ENCODE measurements at regions not wholly inside any gene's neighbourhood (a gene's known extent, or its start where the extent isn't known, plus 50 kb on each side); places are given as distances from the start of the nearest gene placed in this dataset.

- no peak for DNase-seq (ENCODE audit: low spot score)
Measured at GRCh38 chr2:6068429-6068828, 376.2 kb downstream of the SOX11 start.

- no peak for DNase-seq (ENCODE audit: low spot score)
Measured at GRCh38 chr2:6069381-6069780, 377.2 kb downstream of the SOX11 start.

- DNase-seq (ENCODE audit: low spot score): no peak
Measured at GRCh38 chr2:6071519-6071918, 379.3 kb downstream of the SOX11 start.

- DNase-seq (ENCODE audit: low spot score): no peak
Measured at GRCh38 chr2:6072276-6072675, 380.1 kb downstream of the SOX11 start.

GRCh38 chr2:6072768-6073167 lies 380.6 kb downstream of the SOX11 start:
- DNase-seq (ENCODE audit: low spot score): no peak

- DNase-seq (ENCODE audit: low spot score): no peak
Measured at GRCh38 chr2:6073191-6074088, 381.3 kb downstream of the SOX11 start.

- no peak for DNase-seq (ENCODE audit: low spot score)
Measured at GRCh38 chr2:6074089-6074643, 382.0 kb downstream of the SOX11 start.

GRCh38 chr2:6077585-6077984 lies 385.4 kb downstream of the SOX11 start:
- no peak for DNase-seq (ENCODE audit: low spot score)

- DNase-seq (ENCODE audit: low spot score): no peak
Measured at GRCh38 chr2:6078414-6078813, 386.2 kb downstream of the SOX11 start.

GRCh38 chr2:6079405-6079804 lies 387.2 kb downstream of the SOX11 start:
- no peak for DNase-seq (ENCODE audit: low spot score)

- DNase-seq (ENCODE audit: low spot score): no peak
Measured at GRCh38 chr2:6080932-6081753, 389.0 kb downstream of the SOX11 start.

GRCh38 chr2:6081955-6082624 lies 389.9 kb downstream of the SOX11 start:
- no peak for DNase-seq (ENCODE audit: low spot score)

GRCh38 chr2:6082625-6083018 lies 390.4 kb downstream of the SOX11 start:
- DNase-seq (ENCODE audit: low spot score): no peak

- no peak for DNase-seq (ENCODE audit: low spot score)
Measured at GRCh38 chr2:6083136-6083535, 391.0 kb downstream of the SOX11 start.

- DNase-seq (ENCODE audit: low spot score): no peak
Measured at GRCh38 chr2:6089474-6089873, 397.3 kb downstream of the SOX11 start.

- no peak for DNase-seq (ENCODE audit: low spot score)
Measured at GRCh38 chr2:6103372-6103771, 411.2 kb downstream of the SOX11 start.

- no peak for DNase-seq (ENCODE audit: low spot score)
Measured at GRCh38 chr2:6103949-6104348, 411.8 kb downstream of the SOX11 start.

- no peak for DNase-seq (ENCODE audit: low spot score)
Measured at GRCh38 chr2:6107290-6107689, 415.1 kb downstream of the SOX11 start.

- DNase-seq (ENCODE audit: low spot score): no peak
Measured at GRCh38 chr2:6109831-6110230, 417.6 kb downstream of the SOX11 start.

- no peak for DNase-seq (ENCODE audit: low spot score)
Measured at GRCh38 chr2:6111781-6112261, 419.6 kb downstream of the SOX11 start.

- DNase-seq (ENCODE audit: low spot score): no peak
Measured at GRCh38 chr2:6113786-6114185, 421.6 kb downstream of the SOX11 start.

GRCh38 chr2:6127718-6128117 lies 435.5 kb downstream of the SOX11 start:
- no peak for DNase-seq (ENCODE audit: low spot score)
